NCI-H526 (cell line): ENCODE measurements at regions not wholly inside any gene's neighbourhood (a gene's known extent, or its start where the extent isn't known, plus 50 kb on each side); places are given as distances from the start of the nearest gene placed in this dataset.

Experiments used
- DNase-seq, 2 experiments: peaks; one replicate each; lab custom pipeline; 2025; lab: John Stamatoyannopoulos, UW

GRCh38 chr10:44781131-44781530, 130.0 kb upstream of the TMEM72 start:
- DNase-seq: no peak

DNA sequence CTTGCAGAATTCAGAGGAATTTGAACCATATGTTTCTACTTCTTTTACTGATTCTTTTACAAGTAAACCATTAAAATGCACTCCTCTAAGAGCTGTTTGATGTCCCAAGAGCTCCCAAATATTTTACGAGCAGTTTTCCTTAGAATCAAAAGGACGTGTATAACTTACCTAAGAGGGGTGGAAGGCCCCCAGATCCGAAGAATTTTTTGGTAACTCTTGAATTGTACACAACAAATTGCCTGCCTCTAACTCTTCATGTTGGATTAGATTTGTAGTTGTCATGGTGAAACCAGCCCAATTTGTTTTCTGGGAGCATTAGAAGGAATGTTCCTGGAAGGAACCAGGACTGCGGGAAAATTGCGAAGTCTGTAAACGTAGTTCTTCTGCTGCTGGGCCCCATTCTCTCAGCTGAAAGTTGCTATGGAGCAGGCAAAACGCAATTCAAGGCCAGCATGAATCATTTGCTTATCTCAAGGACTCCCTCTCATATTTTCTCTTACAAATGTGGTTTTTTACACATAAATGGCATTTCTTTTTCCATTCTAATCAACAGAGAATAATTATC, 124.8 kb upstream of the TMEM72 start:
- no peak for DNase-seq

DNA sequence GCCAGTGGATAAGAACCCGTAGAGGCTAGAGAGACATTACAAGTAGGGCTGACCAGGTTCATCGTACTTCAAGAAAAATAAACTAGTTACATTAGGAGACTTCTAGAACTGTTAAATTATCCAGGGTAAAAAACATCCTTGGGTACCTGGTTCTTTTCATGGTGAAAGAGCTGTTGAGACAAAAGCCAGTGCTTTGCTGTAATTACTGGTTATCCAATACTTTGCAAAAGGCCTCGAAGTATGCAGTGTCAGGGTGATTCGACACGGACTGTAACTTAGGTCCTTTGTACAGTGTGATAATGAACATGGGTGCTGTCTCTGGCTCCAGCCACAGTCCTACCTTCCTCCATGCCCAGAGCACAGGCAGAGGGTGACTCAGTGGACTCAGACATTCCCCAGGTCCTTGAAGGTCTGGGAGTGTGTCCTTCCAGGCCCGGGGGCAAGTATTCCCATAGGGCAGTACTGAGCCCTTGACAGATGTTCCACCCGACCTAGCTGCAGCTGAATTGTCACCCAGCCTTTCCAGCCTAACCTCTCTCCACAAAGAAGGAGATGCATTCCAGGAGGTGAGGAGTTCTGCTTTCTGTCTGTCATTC, 123.6 kb upstream of the TMEM72 start:
- DNase-seq: no peak

DNA sequence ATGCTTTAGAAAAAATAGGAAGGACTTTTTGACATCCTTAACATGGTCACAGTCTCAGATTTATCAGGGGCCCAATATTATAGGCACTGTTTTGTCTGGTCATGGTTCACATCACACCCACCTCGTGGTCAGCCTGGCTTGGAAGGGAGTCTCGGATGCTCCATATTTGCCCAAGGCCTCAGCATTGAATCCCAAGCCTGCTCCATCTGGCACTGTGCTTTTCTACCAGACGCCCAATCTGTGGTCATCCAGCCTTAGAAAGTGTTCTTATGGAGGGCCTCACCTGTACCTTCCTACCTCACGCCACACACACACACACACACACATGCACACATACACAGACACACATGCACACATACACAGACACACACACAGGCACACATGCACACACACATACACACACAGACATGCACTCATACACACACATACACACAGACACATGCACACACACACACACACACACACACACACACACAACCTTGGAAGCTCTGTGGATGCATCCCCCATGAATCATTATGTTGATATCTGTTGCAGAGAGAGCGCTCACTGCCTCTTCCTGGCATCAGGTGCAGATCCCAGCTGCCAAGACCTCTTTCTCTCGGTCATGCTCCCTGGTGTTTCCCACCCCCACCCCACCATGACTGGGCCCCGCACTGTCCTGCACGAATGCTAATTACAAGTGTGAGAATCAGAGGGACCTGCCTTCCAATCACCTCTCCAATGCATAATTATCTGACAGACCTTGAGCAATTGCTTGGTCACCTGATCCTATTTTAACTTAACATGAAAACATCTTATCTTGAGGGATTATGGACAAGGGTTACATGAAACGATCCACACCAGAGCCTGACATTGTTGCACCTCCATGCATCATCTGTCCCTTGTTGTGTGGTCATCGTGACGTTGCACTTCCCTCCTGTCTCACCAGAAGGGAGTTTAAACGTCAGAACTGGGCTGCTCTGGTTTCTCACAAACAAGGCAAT, 122.7 kb upstream of the TMEM72 start:
- no peak for DNase-seq

GRCh38 chr10:44792119-44792775, 118.9 kb upstream of the TMEM72 start:
- no peak for DNase-seq

DNA sequence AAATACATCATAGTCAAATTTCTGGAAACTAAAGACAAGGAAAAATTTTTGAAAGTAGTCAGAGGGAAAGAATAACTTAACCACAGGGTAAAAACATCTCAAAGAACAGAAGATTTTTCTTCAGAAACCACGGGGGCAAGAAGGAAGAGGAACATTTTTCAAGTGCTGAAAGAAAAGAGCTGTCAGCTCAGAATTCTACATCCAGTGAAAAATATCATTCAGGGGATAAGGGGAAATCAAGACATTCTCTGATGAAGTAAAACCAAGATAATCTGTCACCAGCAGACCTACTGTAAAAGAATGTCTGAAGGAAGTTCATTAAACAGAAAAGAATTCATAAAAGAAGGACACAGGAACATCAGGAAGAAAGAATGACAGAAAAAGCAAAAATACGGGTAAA, 111.2 kb upstream of the TMEM72 start:
- DNase-seq: no peak

DNA sequence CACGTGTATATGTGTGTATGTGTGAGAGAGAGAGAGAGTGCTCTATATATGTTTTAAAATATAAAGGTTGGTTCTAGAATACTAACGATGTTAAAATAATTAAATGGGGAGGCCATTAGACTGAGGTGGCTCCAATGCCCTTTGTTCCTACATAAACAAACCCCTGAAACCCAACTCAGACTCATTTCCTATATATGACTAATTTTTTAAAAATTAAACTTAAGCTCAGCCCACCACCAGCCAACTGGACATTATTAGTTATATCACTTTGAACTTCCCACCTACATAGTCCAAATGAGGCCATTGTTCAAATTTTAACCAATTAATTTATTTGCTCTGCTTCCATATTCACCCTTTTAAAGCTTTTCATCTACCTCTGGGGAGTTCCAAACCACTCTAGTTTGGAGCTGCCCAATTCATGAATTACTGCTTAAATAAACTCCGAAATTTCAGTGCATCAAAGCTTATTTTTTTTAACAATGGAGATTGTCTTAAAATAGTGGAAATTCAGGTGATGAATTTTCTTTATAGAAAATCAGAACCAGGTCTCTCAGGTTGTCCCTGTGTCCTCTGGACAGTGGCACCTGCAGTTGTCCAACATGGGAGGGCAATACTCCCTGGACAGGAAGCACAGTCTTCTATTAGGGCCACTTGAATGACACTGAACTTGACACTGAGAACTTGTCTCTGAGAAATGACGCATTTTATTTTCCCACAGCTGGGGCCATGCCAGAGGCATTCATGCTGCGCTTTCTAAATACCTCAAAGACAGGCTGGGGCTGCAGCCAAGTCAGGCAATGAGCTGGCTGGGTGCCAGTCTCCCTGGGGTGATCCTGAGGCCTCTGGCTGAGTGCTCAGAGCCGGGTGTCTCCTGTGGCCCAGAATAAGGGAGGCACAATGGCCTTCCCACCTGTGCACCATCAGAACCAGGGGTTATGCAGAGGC, 109.5 kb upstream of the TMEM72 start:
- DNase-seq: no peak

DNA sequence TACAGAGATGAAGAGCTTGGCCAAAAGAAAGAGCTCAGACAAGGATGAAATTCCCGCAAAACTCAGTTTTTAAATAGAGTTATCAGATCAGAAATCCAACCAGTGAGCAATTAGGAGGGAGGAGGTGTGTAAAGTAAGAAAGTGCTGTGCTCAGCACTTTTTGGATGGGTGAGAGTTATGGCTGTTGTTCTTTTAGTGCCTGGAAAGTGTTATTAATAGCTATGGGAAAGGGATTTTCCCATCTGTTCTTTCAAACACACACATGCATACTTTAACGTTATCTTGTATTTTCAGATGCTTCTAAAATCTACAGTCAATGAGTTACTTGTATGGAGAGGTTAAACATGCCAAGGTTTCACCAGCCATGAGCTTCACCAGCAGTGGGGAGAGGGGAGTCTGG, 107.3 kb upstream of the TMEM72 start:
- DNase-seq: no peak

DNA sequence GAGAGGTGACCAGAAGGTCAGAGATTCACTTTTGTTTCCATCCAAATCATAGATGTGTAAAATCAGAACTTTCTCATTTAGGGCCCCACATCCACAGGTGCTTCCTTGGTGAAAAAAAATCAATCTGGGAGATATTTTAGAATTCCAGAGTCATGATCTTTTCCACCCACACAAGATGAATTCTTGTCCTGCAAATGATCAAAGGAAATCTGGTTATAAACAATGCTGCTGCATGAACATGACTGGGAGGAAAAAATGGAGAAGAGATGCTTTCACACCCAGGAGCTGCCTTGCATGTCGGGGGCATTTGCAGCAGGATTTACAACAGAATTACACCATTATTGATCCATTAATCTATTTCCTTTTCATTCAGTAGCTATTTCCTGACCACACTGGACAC, 106.5 kb upstream of the TMEM72 start:
- no peak for DNase-seq

GRCh38 chr10:44805466-44806210, 105.5 kb upstream of the TMEM72 start:
- DNase-seq: no peak

GRCh38 chr10:44806950-44807349, 104.2 kb upstream of the TMEM72 start:
- no peak for DNase-seq

GRCh38 chr10:44807451-44807850, 103.7 kb upstream of the TMEM72 start:
- DNase-seq: no peak

GRCh38 chr10:44809647-44810046, 101.5 kb upstream of the TMEM72 start:
- no peak for DNase-seq

DNA sequence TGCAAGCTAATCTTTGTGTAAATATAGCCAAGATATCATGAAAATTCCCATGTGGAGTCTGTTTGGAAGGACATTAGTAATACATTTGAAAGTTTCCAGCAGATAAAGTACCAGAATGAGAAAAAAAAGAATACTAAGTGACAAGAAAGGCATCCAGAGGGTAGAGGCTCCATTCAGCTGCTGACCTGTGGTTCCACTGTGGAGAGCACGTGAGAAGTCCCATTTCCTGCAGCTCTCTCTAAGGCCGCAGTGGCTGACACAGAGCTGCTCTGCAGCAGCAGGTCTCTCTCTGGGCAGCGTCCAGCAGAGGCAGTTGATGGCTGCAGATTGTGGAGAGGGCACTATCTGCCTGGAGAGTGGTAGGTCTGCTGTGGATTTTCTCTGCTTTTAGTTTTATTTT, 100.1 kb upstream of the TMEM72 start:
- no peak for DNase-seq

DNA sequence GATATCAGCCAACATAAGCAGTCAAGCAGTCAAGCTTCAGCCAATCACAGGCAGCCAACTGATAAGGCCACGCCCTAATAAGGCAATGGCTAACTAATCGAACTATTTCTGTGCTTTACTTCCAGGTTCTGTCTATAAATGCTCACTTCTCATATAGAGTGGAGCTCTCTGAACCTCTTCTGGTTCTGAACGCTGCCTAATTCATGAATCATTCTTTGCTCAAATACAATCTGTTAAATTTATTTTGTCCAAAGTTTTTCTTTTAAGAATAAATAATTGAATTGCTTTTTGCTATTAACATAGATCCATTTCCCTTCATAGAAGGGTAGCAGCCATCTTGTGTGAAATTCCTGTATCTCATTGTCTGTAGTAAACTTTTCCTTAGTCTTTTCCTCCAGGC, 97.9 kb upstream of the TMEM72 start:
- no peak for DNase-seq

- no peak for DNase-seq
Observed at GRCh38 chr10:44814929-44815328, 96.2 kb upstream of the TMEM72 start.

DNA sequence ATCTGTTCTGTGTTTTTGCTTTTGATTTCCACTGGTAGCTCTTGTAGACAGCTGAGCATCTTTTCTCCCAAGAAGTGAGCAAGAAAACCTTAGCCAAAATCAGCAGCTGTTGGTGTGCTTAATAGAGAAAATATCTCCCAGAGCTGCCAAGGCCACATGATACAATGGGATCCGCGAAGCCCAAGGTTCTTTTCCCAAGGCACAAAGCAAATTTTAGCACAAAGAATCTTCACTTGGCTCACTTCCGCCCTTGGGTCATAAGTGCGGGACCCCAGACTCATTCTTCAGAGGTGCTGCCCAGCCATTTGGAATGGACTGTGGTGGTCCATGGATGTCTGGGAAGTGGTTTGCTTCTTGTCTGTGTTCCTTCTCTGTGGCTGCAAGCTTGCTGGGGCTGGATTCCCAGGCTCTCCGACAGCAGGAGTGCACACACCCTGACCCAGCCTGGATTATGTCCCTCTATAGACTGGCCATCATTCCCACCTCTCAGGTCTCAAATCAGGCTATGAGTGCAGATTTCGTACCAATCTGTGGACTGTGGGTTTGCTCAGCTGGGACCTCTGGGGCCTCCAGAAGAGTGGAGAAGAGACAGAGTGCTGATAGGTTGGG, 93.0 kb upstream of the TMEM72 start:
- DNase-seq: no peak

GRCh38 chr10:44818701-44819127, 92.4 kb upstream of the TMEM72 start:
- no peak for DNase-seq

DNA sequence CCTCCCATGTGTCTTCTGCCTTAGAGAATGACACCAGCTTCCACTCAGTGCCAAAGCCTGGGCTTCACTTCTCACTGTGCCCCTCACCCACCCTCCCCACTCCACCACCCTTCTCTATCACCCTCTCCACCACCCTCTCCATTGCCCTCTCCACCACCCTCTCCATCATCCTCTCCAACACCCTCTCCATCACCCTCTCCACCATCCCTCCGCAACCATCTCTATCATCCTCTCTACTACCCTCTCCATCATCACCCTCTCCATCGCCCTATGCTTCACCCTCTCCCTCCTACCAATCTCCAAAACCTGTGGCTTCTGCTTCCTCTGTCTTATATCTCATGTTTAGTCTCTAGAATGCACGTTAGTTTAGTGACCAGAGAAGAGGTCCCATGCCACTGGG, 91.0 kb upstream of the TMEM72 start:
- no peak for DNase-seq

DNA sequence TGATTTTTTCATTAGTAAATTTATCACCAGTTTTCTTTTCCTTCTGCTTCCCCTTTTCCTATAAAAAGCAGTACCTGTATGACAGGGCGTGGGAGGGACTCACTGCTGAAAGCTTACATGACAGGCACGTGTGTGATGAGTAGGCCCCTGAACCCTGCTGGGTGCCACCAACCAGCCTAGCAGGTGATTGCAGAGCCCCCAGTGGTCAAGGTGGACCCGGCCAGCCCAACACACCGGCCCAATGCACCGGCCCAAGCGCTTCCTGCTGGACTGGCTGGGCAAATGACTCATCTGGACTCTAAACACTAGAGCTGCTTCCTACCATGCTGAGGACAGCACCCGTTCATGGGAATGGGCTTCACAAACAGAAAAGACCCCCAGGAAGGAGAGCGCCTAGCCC, 89.8 kb upstream of the TMEM72 start:
- no peak for DNase-seq
